ENCODE measurements at regions not wholly inside any gene's neighbourhood (a gene's known extent, or its start where the extent isn't known, plus 50 kb on each side); places are given as distances from the start of the nearest gene placed in this dataset.

GRCh38 chr13:91017669-91018053, 329.8 kb upstream of the MIR17HG start:
- TF ChIP-seq, protein P1, sequence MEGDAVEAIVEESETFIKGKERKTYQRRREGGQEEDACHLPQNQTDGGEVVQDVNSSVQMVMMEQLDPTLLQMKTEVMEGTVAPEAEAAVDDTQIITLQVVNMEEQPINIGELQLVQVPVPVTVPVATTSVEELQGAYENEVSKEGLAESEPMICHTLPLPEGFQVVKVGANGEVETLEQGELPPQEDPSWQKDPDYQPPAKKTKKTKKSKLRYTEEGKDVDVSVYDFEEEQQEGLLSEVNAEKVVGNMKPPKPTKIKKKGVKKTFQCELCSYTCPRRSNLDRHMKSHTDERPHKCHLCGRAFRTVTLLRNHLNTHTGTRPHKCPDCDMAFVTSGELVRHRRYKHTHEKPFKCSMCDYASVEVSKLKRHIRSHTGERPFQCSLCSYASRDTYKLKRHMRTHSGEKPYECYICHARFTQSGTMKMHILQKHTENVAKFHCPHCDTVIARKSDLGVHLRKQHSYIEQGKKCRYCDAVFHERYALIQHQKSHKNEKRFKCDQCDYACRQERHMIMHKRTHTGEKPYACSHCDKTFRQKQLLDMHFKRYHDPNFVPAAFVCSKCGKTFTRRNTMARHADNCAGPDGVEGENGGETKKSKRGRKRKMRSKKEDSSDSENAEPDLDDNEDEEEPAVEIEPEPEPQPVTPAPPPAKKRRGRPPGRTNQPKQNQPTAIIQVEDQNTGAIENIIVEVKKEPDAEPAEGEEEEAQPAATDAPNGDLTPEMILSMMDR (IDR thresholded peaks at IDR 0.05; ENCODE audit: low read depth, low read length): no peak
- no peak for TF ChIP-seq EZH2phosphoT487 (IDR thresholded peaks at IDR 0.05; ENCODE audit: low read depth)

Data from OCI-LY3 (cell line).